Stomach (tissue), 8 donors: ENCODE measurements at regions not wholly inside any gene's neighbourhood (a gene's known extent, or its start where the extent isn't known, plus 50 kb on each side); places are given as distances from the start of the nearest gene placed in this dataset.

ENCODE experiments used
- DNase-seq, 2 donors: peaks; one replicate each; pipeline versions ENCODE4 v3.0.0 to v3.0.0-alpha.2; 2013 to 2019
- H3K27ac ChIP-seq, 5 donors: fragments of 200-600 bp in 4 of 5; sonication (generic) in 4 of 5; one replicate each; pipeline ENCODE4 v1.5.1; 2013 to 2019; ENCODE audit warnings: mild to moderate bottlenecking in 1 of 5, moderate library complexity in 1 of 5
- H3K27me3 ChIP-seq, 3 donors: fragments of 200-600 bp; sonication (generic); one replicate each; pipeline ENCODE4 v1.5.1; 2017 to 2019; ENCODE audit warnings: mixed run types in 1 of 3
- H3K36me3 ChIP-seq, 4 donors: fragments of 200-600 bp; sonication (generic); 1 replicate in 3 of 4; 2 replicates in 1 of 4; pipeline ENCODE4 v1.5.1; 2016 to 2019
- H3K4me1 ChIP-seq, 4 donors: fragments of 200-600 bp; sonication (generic); one replicate each; pipeline ENCODE4 v1.5.1; 2016 to 2019
- H3K4me3 ChIP-seq, 4 donors: fragments of 200-600 bp; sonication (generic) in 3 of 4; one replicate each; pipeline ENCODE4 v1.5.1; 2016 to 2019; ENCODE audit warnings: mild to moderate bottlenecking in 1 of 4
- H3K9me3 ChIP-seq, 4 donors: fragments of 200-600 bp; sonication (generic); one replicate each; pipeline ENCODE4 v1.5.1; 2016 to 2019
- EP300 ChIP-seq: sonication (generic); formaldehyde crosslinking; IDR thresholded peaks from one replicate; pipeline ENCODE4 v1.6.1; 2017; ENCODE audit warnings: antibody characterized with exemption
- POLR2A ChIP-seq, 4 donors: fragments of 450-650 bp; IDR thresholded peaks; one replicate each; pipeline ENCODE4 v1.6.1; 2016; ENCODE audit warnings: antibody characterized with exemption in 4 of 4, control low read depth in 2 of 4, mild to moderate bottlenecking in 1 of 4, moderate library complexity in 1 of 4
- POLR2AphosphoS5 ChIP-seq, 3 donors: sonication (generic); formaldehyde crosslinking; IDR thresholded peaks; one replicate each; pipeline ENCODE4 v1.6.1; 2016; ENCODE audit warnings: antibody characterized with exemption in 3 of 3
- WGBS, 5 donors: extraction: QIAGEN DNeasy Blood & Tissue Kit in 3 of 5; methylation state at CpG; one replicate each; pipeline versions ENCODE4 v1.1.5 to v1.1.7; 2013 to 2018; 5-methylcytosine and 5-hydroxymethylcytosine counted together
- intact Hi-C: fragments of 100-400 bp; cut with DNase I; formaldehyde crosslinking; loops from one replicate; pipeline ENCODE4 v1.15.1; 2023; ENCODE audit warnings: low total_unique reads
- TF ChIP-seq, protein P1 (sequence below), 7 experiments: fragments of 450-650 bp in 4 of 7; fragments of 200-600 bp in 3 of 7; sonication (generic) in 3 of 7; IDR thresholded peaks; one replicate each; pipeline ENCODE4 v1.5.1; 2016 to 2019; ENCODE audit warnings: antibody characterized with exemption in 7 of 7, control low read depth in 2 of 7, mild to moderate bottlenecking in 1 of 7
- donor health status: healthy with polysubstance abuse.
- donor health status: Bipolar disorder and iron deficiency.
- donor health status: healthy.

DNA sequence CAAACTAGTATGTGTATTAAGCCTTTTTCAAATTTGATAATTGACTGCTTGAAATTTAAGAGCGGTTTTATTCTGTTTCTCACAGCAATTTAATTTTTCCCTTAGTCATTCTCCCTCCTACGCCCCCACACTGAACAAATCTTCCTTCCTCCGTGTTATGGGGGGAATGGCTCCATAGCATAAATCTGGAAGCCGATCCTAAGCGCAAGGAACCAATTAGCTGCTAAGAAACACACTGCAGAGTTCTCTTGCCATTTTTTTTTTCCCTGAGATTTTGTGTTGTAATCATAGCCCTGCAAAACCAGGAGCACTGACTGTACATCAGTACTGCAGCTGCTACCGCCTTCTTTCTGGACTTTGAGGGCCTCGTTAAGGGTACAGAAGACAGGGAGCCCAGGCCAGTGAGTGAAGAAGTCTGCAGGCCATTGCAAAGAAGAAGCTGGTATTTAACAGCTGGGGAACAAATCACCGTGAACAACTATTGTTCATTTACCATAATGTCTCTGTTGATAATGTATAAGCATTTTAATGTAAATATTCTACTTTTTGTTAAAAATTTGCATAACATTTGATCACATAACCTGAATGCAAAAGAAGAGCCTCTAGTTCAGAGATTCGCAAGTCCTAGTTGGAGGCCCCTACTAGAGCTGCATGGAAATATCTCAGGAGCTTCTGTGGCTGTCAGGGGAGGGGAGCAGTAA is 264.0 kb downstream of the LRATD1 start:
- no peak overlapping the region for H3K4me3 ChIP-seq
- no peaks in the 10 kb centered on the region for H3K36me3 ChIP-seq
- TF ChIP-seq, protein P1, sequence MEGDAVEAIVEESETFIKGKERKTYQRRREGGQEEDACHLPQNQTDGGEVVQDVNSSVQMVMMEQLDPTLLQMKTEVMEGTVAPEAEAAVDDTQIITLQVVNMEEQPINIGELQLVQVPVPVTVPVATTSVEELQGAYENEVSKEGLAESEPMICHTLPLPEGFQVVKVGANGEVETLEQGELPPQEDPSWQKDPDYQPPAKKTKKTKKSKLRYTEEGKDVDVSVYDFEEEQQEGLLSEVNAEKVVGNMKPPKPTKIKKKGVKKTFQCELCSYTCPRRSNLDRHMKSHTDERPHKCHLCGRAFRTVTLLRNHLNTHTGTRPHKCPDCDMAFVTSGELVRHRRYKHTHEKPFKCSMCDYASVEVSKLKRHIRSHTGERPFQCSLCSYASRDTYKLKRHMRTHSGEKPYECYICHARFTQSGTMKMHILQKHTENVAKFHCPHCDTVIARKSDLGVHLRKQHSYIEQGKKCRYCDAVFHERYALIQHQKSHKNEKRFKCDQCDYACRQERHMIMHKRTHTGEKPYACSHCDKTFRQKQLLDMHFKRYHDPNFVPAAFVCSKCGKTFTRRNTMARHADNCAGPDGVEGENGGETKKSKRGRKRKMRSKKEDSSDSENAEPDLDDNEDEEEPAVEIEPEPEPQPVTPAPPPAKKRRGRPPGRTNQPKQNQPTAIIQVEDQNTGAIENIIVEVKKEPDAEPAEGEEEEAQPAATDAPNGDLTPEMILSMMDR (IDR thresholded peaks at IDR 0.05): no peak
- H3K9me3 ChIP-seq: no peaks in the 10 kb centered on the region
- WGBS, 5 donors: 84 to 92% (median 87%) methylated on average over 9 of the region's 9 CpGs
- no peaks in the 10 kb centered on the region for H3K27me3 ChIP-seq
- no peak overlapping the region for H3K27ac ChIP-seq
- no peaks in the 10 kb centered on the region for H3K4me1 ChIP-seq
- intact Hi-C loops: no loop called here
- no peak for DNase-seq

GRCh38 chr2:14899621-14900414 is 267.3 kb downstream of the LRATD1 start:
- H3K36me3 ChIP-seq: no peaks in the 10 kb centered on the region
- no peaks in the 10 kb centered on the region for H3K9me3 ChIP-seq
- DNase-seq: no peak
- H3K27ac ChIP-seq: no peak overlapping the region
- no peaks in the 10 kb centered on the region for H3K27me3 ChIP-seq
- no peak overlapping the region for H3K4me3 ChIP-seq
- TF ChIP-seq EP300 (no peak), POLR2A (IDR thresholded peaks at IDR 0.05) (no peak), POLR2AphosphoS5 (IDR thresholded peaks at IDR 0.05) (no peak)
- TF ChIP-seq, protein P1 (IDR thresholded peaks at IDR 0.05): no peak
- WGBS, 5 donors: 81 to 87% (median 83%) methylated on average over 4 of the region's 4 CpGs
- no peaks in the 10 kb centered on the region for H3K4me1 ChIP-seq
- intact Hi-C loops: no loop called here

GRCh38 chr2:14901737-14902136 is 269.2 kb downstream of the LRATD1 start:
- TF ChIP-seq POLR2AphosphoS5 (IDR thresholded peaks at IDR 0.05): no peak
- no peak for TF ChIP-seq POLR2A (IDR thresholded peaks at IDR 0.05)
- TF ChIP-seq, protein P1 (IDR thresholded peaks at IDR 0.05): no peak
- no peak for TF ChIP-seq EP300

GRCh38 chr2:14902953-14903352 is 270.4 kb downstream of the LRATD1 start:
- H3K36me3 ChIP-seq: no peaks in the 10 kb centered on the region
- no peak for DNase-seq
- no peaks in the 10 kb centered on the region for H3K4me1 ChIP-seq
- no peak overlapping the region for H3K27ac ChIP-seq
- no peak for TF ChIP-seq POLR2A (IDR thresholded peaks at IDR 0.05)
- 70 to 90% (median 83%) methylated on average over 1 of the region's 1 CpG for WGBS, 5 donors
- H3K9me3 ChIP-seq: no peaks in the 10 kb centered on the region
- intact Hi-C loops: no loop called here
- no peak overlapping the region for H3K4me3 ChIP-seq
- no peaks in the 10 kb centered on the region for H3K27me3 ChIP-seq

More at GRCh38 chr2:14901737-14902136, 269.2 kb downstream of the LRATD1 start:
- Histone ChIP-seq H3K27me3 (no peaks in the 10 kb centered on the region), H3K4me3 (no peak overlapping the region), H3K9me3 (no peaks in the 10 kb centered on the region), H3K4me1 (no peaks in the 10 kb centered on the region), H3K36me3 (no peaks in the 10 kb centered on the region), H3K27ac (no peak overlapping the region)
- no peak for DNase-seq
- 70 to 84% (median 80%) methylated on average over 3 of the region's 3 CpGs for WGBS, 5 donors
- intact Hi-C loops: no loop called here
